ENCODE measurements at regions not wholly inside any gene's neighbourhood (a gene's known extent, or its start where the extent isn't known, plus 50 kb on each side); places are given as distances from the start of the nearest gene placed in this dataset.

DNA sequence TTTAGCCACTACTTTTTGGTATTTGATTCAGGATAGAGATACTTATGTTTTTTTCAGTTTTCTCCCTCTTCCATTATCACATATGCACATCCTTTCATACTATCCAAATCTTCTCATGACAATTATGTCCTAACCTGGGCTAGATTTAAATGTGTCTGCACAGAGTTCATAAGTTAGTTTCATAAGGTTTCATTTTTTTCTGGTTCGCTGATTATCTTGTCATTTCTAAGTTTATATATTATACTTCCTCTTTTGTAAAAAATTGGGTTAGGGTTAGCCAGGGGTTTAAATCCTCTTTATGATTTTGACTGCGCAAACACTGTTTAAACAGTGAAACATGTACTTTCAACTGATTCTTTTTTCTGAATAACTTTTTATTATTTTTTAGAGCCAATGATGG, 148.6 kb downstream of the SST start:
- Histone ChIP-seq H3K36me3 (ENCODE audit: insufficient read depth, insufficient read length, low read length) (no peaks in the 10 kb centered on the region), H3K27me3 (ENCODE audit: insufficient read depth, insufficient read length) (no peaks in the 10 kb centered on the region), H3K9ac (ENCODE audit: insufficient read length, low read depth) (no peak overlapping the region), H3K4me1 (ENCODE audit: insufficient read depth, insufficient read length) (no peaks in the 10 kb centered on the region), H3K4me3 (ENCODE audit: insufficient read length, low read depth) (no peak overlapping the region), H3K9me3 (ENCODE audit: insufficient read depth, low read length) (peaks cover 32% of the 10 kb centered on the region; the same call in 1 of the 2 replicates)
- no peak for DNase-seq (ENCODE audit: low read depth, low spot score)
- TF ChIP-seq SUZ12 (IDR thresholded peaks at IDR 0.05; ENCODE audit: extremely low read depth, insufficient read depth, insufficient read length): no peak
- no peak for TF ChIP-seq ZNF274 (IDR thresholded peaks at IDR 0.05; ENCODE audit: low read depth, low read length)
- no peak for TF ChIP-seq YY1 (IDR thresholded peaks at IDR 0.05; ENCODE audit: insufficient read depth, insufficient read length)

DNA sequence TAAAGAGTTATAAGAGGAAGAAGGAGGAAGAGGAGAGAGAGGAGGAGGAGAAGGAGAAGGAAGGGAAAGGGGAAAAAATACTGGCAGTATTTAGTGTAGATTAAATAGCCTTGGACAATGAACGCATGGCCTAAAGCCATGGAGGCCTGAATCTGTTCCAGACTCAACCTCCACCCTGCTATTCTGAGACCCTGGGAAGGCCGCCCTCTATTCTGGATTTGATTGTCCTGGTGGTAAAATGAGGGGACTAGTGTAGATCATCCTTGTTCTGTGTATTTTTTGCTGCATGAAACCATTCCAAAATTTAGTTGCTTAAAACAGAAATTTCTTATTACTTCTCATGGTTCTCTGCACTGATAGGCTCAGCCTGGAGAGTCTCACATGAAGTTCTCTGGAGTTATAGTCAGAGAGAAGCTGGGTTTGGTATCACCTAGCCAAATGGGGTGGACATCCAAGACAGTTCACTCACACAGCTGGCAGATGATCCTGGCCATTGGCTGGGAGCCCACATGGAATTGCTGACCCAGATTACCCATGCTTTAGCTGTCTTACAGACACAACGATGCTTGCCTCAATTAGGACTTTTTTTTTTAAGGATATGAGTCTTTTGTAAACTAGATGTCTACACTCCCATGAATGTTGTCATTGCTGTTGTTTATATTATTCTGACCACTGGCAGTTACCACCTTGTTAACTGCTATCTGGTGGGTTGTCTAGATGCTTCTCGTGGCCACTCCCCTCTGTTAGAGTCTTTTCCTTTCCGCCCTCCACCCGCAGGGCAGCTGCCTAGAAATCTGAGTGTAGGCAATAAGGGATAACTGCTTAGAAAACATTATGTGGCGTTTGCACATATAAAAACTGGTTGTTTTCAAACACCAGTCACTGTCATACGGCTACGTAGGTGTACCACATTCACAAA, 149.9 kb downstream of the SST start:
- Histone ChIP-seq H3K4me3 (ENCODE audit: insufficient read length, low read depth) (no peak overlapping the region), H3K4me1 (ENCODE audit: insufficient read depth, insufficient read length) (no peaks in the 10 kb centered on the region), H3K36me3 (ENCODE audit: insufficient read depth, insufficient read length, low read length) (no peaks in the 10 kb centered on the region), H3K27me3 (ENCODE audit: insufficient read depth, insufficient read length) (no peaks in the 10 kb centered on the region), H3K9me3 (ENCODE audit: insufficient read depth, low read length) (peaks cover 32% of the 10 kb centered on the region; the same call in 1 of the 2 replicates), H3K9ac (ENCODE audit: insufficient read length, low read depth) (no peak overlapping the region)
- TF ChIP-seq SUZ12 (IDR thresholded peaks at IDR 0.05; ENCODE audit: extremely low read depth, insufficient read depth, insufficient read length): no peak
- TF ChIP-seq YY1 (IDR thresholded peaks at IDR 0.05; ENCODE audit: insufficient read depth, insufficient read length): no peak
- TF ChIP-seq ZNF274 (IDR thresholded peaks at IDR 0.05; ENCODE audit: low read depth, low read length): no peak
- DNase-seq (ENCODE audit: low read depth, low spot score): no peak

- DNase-seq (ENCODE audit: low read depth, low spot score): peak; percentile 74
- Histone ChIP-seq H3K9me3 (ENCODE audit: insufficient read depth, low read length) (peaks cover 32% of the 10 kb centered on the region; the same call in 1 of the 2 replicates), H3K36me3 (ENCODE audit: insufficient read depth, insufficient read length, low read length) (no peaks in the 10 kb centered on the region), H3K27me3 (ENCODE audit: insufficient read depth, insufficient read length) (no peaks in the 10 kb centered on the region), H3K4me3 (ENCODE audit: insufficient read length, low read depth) (no peak overlapping the region), H3K9ac (ENCODE audit: insufficient read length, low read depth) (no peak overlapping the region), H3K4me1 (ENCODE audit: insufficient read depth, insufficient read length) (no peaks in the 10 kb centered on the region)
- TF ChIP-seq ZNF274 (IDR thresholded peaks at IDR 0.05; ENCODE audit: low read depth, low read length): no peak
- no peak for TF ChIP-seq YY1 (IDR thresholded peaks at IDR 0.05; ENCODE audit: insufficient read depth, insufficient read length)
- no peak for TF ChIP-seq SUZ12 (IDR thresholded peaks at IDR 0.05; ENCODE audit: extremely low read depth, insufficient read depth, insufficient read length)
These were observed 150.7 kb downstream of the SST start for GRCh38 chr3:187519428-187519890.

DNA sequence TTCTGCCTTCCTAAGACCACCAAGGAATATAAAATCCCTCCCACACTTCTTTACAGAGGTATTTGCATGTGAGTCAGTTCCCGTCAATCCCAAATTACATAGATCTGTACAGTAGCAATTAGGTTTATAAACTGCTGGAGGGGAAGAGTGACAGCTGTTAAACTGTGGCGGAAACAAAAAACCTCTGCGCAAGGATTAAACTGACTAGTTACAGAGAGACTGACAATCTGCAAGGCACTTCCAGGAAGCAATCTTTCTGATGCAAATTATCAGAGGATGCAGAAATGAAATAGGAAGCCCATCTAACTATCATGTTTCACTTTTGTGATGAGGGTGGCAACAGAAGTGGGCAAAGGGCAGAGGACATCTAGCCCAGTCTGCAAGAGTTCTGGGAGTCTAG, 150.4 kb downstream of the RTP4 start:
- Histone ChIP-seq H3K9me3 (ENCODE audit: insufficient read depth, low read length) (peaks cover 32% of the 10 kb centered on the region; the same call in 1 of the 2 replicates), H3K4me1 (ENCODE audit: insufficient read depth, insufficient read length) (no peaks in the 10 kb centered on the region), H3K36me3 (ENCODE audit: insufficient read depth, insufficient read length, low read length) (no peaks in the 10 kb centered on the region), H3K27me3 (ENCODE audit: insufficient read depth, insufficient read length) (no peaks in the 10 kb centered on the region), H3K9ac (ENCODE audit: insufficient read length, low read depth) (no peak overlapping the region), H3K4me3 (ENCODE audit: insufficient read length, low read depth) (no peak overlapping the region)
- TF ChIP-seq ZNF274 (IDR thresholded peaks at IDR 0.05; ENCODE audit: low read depth, low read length): no peak
- TF ChIP-seq YY1 (IDR thresholded peaks at IDR 0.05; ENCODE audit: insufficient read depth, insufficient read length): no peak
- no peak for TF ChIP-seq SUZ12 (IDR thresholded peaks at IDR 0.05; ENCODE audit: extremely low read depth, insufficient read depth, insufficient read length)
- no peak for DNase-seq (ENCODE audit: low read depth, low spot score)

DNA sequence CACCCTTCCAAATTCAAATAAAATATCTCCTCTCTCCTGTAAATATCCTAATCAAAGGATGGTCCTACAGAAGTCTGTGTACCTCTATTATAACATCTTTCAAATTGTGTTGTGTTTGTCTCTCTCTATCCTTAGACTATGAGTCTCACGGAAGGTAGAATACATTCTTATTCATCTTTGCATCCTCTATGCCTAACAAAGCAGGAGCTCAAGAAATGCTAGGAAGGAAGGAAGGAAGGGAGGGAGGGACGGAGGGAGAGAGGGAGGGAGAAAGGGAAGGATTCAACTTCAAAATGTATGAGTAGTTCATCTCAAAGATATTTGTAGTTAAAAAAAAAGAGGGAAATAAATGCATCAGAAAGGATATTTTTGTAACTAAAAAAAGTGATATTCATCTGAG, 150.0 kb downstream of the RTP4 start:
- H3K9ac ChIP-seq (ENCODE audit: insufficient read length, low read depth): no peak overlapping the region
- no peak overlapping the region for H3K4me3 ChIP-seq (ENCODE audit: insufficient read length, low read depth)
- no peak for TF ChIP-seq ZNF274 (IDR thresholded peaks at IDR 0.05; ENCODE audit: low read depth, low read length)
- TF ChIP-seq YY1 (IDR thresholded peaks at IDR 0.05; ENCODE audit: insufficient read depth, insufficient read length): no peak
- no peak for TF ChIP-seq SUZ12 (IDR thresholded peaks at IDR 0.05; ENCODE audit: extremely low read depth, insufficient read depth, insufficient read length)
- H3K36me3 ChIP-seq (ENCODE audit: insufficient read depth, insufficient read length, low read length): no peaks in the 10 kb centered on the region
- peaks cover 32% of the 10 kb centered on the region; the same call in 1 of the 2 replicates for H3K9me3 ChIP-seq (ENCODE audit: insufficient read depth, low read length)
- H3K4me1 ChIP-seq (ENCODE audit: insufficient read depth, insufficient read length): no peaks in the 10 kb centered on the region
- peak; percentile 32 for DNase-seq (ENCODE audit: low read depth, low spot score)
- H3K27me3 ChIP-seq (ENCODE audit: insufficient read depth, insufficient read length): no peaks in the 10 kb centered on the region

GRCh38 chr3:187516446-187517185, 148.4 kb downstream of the RTP4 start:
- TF ChIP-seq ZNF274 (IDR thresholded peaks at IDR 0.05; ENCODE audit: low read depth, low read length): no peak
- TF ChIP-seq YY1 (IDR thresholded peaks at IDR 0.05; ENCODE audit: insufficient read depth, insufficient read length): no peak
- no peak for TF ChIP-seq SUZ12 (IDR thresholded peaks at IDR 0.05; ENCODE audit: extremely low read depth, insufficient read depth, insufficient read length)
- no peaks in the 10 kb centered on the region for H3K27me3 ChIP-seq (ENCODE audit: insufficient read depth, insufficient read length)
- no peak overlapping the region for H3K9ac ChIP-seq (ENCODE audit: insufficient read length, low read depth)
- no peaks in the 10 kb centered on the region for H3K36me3 ChIP-seq (ENCODE audit: insufficient read depth, insufficient read length, low read length)
- H3K4me1 ChIP-seq (ENCODE audit: insufficient read depth, insufficient read length): no peaks in the 10 kb centered on the region
- H3K9me3 ChIP-seq (ENCODE audit: insufficient read depth, low read length): peaks cover 43% of the 10 kb centered on the region
- H3K4me3 ChIP-seq (ENCODE audit: insufficient read length, low read depth): no peak overlapping the region
- DNase-seq (ENCODE audit: low read depth, low spot score): no peak

GRCh38 chr3:187507905-187508304, 139.7 kb downstream of the RTP4 start:
- H3K4me3 ChIP-seq (ENCODE audit: insufficient read length, low read depth): no peak overlapping the region
- no peak for DNase-seq (ENCODE audit: low read depth, low spot score)
- no peaks in the 10 kb centered on the region for H3K27me3 ChIP-seq (ENCODE audit: insufficient read depth, insufficient read length)
- no peaks in the 10 kb centered on the region for H3K36me3 ChIP-seq (ENCODE audit: insufficient read depth, insufficient read length, low read length)
- TF ChIP-seq YY1 (IDR thresholded peaks at IDR 0.05; ENCODE audit: insufficient read depth, insufficient read length) (no peak), ZNF274 (IDR thresholded peaks at IDR 0.05; ENCODE audit: low read depth, low read length) (no peak), SUZ12 (IDR thresholded peaks at IDR 0.05; ENCODE audit: extremely low read depth, insufficient read depth, insufficient read length) (no peak)
- no peak overlapping the region for H3K9ac ChIP-seq (ENCODE audit: insufficient read length, low read depth)
- no peaks in the 10 kb centered on the region for H3K4me1 ChIP-seq (ENCODE audit: insufficient read depth, insufficient read length)
- peaks cover 13% of the 10 kb centered on the region for H3K9me3 ChIP-seq (ENCODE audit: insufficient read depth, low read length)

Measured in NT2/D1 (cell line).